HepG2 (cell line): ENCODE measurements at regions not wholly inside any gene's neighbourhood (a gene's known extent, or its start where the extent isn't known, plus 50 kb on each side); places are given as distances from the start of the nearest gene placed in this dataset.

Experiments used
- BORCS8-MEF2B ChIP-seq: sonication (generic); formaldehyde crosslinking; IDR thresholded peaks from 2 replicates; pipeline ENCODE4 v1.8.0; 2022; ENCODE audit warnings: mild to moderate bottlenecking, missing genetic modification reagents
- GPBP1L1 ChIP-seq: sonication (generic); formaldehyde crosslinking; IDR thresholded peaks from 2 replicates; pipeline ENCODE4 v1.5.0; 2020; ENCODE audit warnings: mild to moderate bottlenecking, missing genetic modification reagents
- MED1 ChIP-seq: sonication (generic); formaldehyde crosslinking; IDR thresholded peaks from 2 replicates; pipeline ENCODE4 v1.4.0; 2020; ENCODE audit warnings: missing genetic modification reagents
- SNAPC4 ChIP-seq: sonication (generic); formaldehyde crosslinking; IDR thresholded peaks from 2 replicates; pipeline ENCODE4 v1.4.0; 2020; ENCODE audit warnings: mild to moderate bottlenecking, missing genetic modification reagents
- THYN1 ChIP-seq: sonication (generic); formaldehyde crosslinking; IDR thresholded peaks from 2 replicates; pipeline ENCODE4 v1.8.1; 2023; ENCODE audit warnings: low read depth, mild to moderate bottlenecking, moderate library complexity, missing genetic modification reagents, borderline replicate concordance
- YEATS4 ChIP-seq: sonication (generic); formaldehyde crosslinking; IDR thresholded peaks from 2 replicates; pipeline ENCODE4 v1.4.0; 2020; ENCODE audit warnings: missing genetic modification reagents, borderline replicate concordance
- ZEB1 ChIP-seq: IDR thresholded peaks from 2 replicates; pipeline ENCODE4 v1.6.1; 2012; ENCODE audit warnings: mild to moderate bottlenecking, low read depth, inconsistent platforms; ENCODE audit not compliant: insufficient replicate concordance
- ZFAT ChIP-seq: sonication (generic); formaldehyde crosslinking; conservative IDR thresholded peaks from 2 replicates; pipeline ENCODE4 v1.8.1; 2023; ENCODE audit warnings: missing genetic modification reagents, inconsistent platforms
- ZNF121 ChIP-seq: sonication (generic); formaldehyde crosslinking; IDR thresholded peaks from 2 replicates; pipeline ENCODE4 v1.5.0; 2020; ENCODE audit warnings: mild to moderate bottlenecking, missing genetic modification reagents
- ZNF24 ChIP-seq: fragments of 450-650 bp; IDR thresholded peaks from 2 replicates; pipeline ENCODE4 v1.6.1; 2017; ENCODE audit warnings: antibody characterized with exemption, mild to moderate bottlenecking
- ZNF350 ChIP-seq: sonication (generic); formaldehyde crosslinking; IDR thresholded peaks from 2 replicates; pipeline ENCODE4 v1.4.0; 2020; ENCODE audit warnings: mild to moderate bottlenecking, low read depth, missing genetic modification reagents, borderline replicate concordance
- ZNF792 ChIP-seq: IDR thresholded peaks from 2 replicates; pipeline ENCODE4 v1.6.1; 2016
- ZSCAN22 ChIP-seq: sonication (generic); formaldehyde crosslinking; IDR thresholded peaks from 2 replicates; pipeline ENCODE4 v1.4.0; 2020; ENCODE audit warnings: mild to moderate bottlenecking, missing genetic modification reagents

DNA sequence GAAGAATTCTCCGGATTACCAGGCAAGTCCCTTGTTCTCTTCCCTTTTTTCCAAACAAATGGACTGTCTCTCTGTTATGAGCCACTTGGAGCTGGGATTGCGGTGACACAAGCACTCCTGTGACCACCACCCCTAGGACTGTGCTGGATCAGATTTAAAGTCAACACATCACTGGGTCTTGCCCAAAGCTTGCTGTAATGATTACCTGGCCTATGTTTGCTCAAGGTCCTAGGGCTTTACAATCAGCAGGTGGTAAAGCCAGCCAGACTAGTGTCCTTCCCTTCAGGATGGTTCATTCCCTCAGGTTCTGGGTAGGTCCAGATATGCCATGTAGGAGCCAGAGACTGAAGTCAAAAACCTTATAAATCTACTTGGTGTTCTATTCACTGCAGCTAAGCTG is 144.7 kb downstream of the COX18 start (continued):
- TF ChIP-seq SNAPC4 (CRISPR knock-in tag) = no peak
- no peak for TF ChIP-seq ZNF121 (CRISPR knock-in tag)
- TF ChIP-seq YEATS4 (CRISPR knock-in tag) = no peak
- no peak for TF ChIP-seq ZSCAN22 (CRISPR knock-in tag)
- no peak for TF ChIP-seq MED1 (CRISPR knock-in tag)
- TF ChIP-seq BORCS8-MEF2B (CRISPR knock-in tag) = no peak
- no peak for TF ChIP-seq ZEB1
- no peak for TF ChIP-seq ZNF350
- no peak for TF ChIP-seq THYN1 (CRISPR knock-in tag)
- TF ChIP-seq GPBP1L1 (CRISPR knock-in tag) = no peak
- TF ChIP-seq ZNF24 = no peak
- no peak for TF ChIP-seq ZFAT
- TF ChIP-seq ZNF792 (CRISPR knock-in tag) = no peak
